HG03378 (cell line): ENCODE measurements at regions not wholly inside any gene's neighbourhood (a gene's known extent, or its start where the extent isn't known, plus 50 kb on each side); places are given as distances from the start of the nearest gene placed in this dataset.

Source experiments
- ATAC-seq: cut with Tn5 transposase; IDR thresholded peaks from one replicate; pipeline ENCODE4 v1.9.1; 2021; ENCODE audit warnings: mild to moderate bottlenecking, moderate library complexity; ENCODE audit not compliant: unreplicated experiment

DNA sequence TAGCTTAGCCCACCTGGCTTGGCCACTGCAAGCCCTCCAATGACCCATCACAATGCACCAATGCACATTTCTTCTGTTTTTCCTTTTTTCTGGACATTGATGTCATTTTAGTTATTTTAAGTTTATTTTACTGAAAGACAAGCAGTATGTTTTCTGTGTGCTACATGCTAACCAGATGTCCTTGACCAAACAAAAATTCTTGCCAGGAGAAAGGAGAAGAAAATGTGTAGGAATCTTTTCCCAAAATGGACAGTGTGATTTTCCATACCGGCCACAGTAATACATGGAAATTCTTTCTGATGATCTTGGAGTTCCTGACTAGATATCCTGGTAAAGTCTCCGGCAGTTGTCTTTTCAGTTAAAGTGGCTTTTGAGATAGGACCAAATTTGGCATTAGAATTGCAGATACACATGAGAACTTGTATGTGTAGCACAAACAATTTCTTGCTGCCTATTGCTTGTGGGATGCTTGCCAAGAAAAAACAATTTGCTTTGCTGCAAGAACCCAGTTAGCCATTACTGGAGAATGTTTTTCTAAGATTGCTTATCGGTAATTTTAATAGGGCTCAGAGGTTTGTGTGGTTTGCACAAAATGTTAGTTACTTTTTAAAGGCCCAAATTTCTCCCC, 696.5 kb upstream of the CITED2 start:
- ATAC-seq = no peak

DNA sequence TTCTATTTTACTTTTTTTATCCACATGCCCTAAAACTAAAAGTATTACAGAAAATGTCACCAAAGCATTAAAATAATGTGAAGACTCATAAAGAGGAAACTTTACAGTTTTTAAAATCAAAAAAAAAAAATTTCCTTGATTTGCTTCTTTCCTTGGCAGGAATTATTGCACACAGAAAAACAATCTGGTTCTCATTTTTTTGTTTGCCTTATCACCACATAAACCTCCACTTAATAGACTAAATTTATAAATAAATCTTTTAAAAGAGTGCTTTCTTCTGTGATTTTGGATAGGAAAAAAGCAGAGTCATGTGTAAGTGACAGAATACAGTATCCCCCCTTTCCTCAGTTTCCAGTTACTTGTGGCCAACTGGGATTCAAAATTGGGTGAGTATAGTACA, 695.1 kb upstream of the CITED2 start:
- ATAC-seq = no peak

DNA sequence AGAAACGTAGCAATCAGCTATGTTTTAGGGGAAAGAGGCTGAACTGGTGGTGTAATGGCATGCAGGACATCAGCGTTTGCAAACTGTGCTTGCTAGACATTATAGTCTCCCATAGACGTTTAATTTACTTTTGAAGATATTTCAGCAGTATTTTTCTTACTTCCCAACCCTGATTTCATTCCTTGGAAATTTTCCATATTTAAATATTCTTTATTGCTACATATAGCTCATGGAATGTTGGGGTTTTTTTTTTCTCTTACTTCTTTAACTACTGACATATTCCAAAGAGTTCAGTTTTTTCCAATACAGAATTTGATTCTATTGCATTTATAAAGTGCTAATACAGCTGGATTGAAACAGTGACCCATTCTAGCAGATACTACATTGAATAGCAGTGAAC, 694.4 kb upstream of the CITED2 start:
- no peak for ATAC-seq

DNA sequence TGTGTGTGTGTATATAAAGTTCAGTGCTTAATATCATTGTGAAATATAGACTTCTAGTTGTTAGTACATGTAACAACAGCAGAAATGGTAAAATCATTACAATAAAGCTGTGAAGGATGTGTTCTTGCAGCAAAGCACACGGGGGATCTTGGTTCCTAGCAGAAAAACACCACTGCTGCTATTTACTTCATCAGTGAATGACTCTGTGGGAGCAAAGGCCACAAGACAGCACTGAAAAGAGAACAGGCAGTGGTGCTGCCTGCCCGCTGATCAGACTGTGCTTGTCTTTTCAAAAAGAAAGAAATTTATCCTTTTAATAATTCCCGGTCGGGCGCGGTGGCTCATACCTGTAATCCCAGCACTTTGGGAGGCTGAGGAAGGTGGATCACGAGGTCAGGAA, 689.9 kb upstream of the CITED2 start:
- no peak for ATAC-seq

DNA sequence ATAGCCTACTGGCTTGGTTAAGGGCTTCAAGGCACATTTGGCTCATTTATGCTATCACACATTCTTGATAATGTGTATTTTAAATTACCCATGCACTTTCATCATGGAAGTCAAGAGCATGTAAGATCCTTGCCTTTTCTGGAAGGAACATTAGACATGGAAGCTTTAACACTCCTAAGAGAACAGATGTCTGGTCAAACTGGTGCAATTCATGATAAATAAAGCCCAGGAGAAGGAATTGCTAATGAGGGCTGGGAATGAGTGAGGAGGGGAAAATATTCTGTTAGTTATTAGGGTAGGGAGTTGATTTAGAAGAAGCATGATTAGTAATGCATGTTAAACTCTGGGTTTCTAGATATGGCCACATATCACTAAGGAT, 688.6 kb upstream of the CITED2 start:
- no peak for ATAC-seq

DNA sequence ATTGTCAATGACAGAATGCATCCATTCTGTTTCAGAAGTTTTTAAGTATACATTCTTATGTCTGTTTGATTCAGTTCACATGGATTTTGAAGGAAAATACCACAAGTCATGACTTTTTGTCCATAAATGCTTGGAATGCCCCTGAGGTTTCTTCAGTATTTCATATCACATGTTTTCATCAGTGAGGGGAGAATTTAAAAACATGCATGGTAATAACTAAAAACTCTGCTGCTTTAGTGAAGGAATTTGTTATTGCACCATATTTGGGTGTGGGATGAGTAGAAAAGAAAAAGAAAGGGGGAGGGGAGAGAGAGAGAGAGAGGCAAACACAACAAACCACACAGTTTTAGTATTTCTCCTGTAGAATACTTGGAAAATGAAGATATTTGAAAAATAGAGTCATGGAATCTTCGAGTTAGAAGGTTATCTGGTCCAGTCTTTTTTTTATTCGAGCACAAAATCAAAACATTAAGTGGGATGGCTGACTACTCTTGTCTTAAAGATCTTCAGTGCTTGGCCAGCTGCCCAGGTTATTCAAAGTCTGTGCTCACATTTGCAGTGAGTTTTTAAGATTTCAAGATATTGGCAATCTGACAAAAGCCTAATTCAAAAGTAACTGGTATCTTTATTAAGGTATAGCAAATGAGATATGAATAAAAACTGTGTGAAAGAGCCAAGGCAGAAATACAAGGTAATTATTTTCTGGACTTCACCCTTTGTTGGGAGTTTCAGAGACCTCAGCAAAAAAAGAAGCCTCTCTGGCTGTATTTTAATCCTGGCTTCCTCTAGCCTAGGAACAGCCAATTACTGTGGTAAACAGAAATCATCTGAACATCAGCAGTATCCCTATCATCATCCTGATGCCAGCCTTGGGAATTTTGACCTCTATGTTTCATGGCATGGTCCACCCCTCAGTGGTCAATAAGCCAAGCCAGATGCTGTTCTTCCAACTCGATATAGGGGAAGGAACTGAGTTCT, 687.9 kb upstream of the CITED2 start:
- no peak for ATAC-seq

DNA sequence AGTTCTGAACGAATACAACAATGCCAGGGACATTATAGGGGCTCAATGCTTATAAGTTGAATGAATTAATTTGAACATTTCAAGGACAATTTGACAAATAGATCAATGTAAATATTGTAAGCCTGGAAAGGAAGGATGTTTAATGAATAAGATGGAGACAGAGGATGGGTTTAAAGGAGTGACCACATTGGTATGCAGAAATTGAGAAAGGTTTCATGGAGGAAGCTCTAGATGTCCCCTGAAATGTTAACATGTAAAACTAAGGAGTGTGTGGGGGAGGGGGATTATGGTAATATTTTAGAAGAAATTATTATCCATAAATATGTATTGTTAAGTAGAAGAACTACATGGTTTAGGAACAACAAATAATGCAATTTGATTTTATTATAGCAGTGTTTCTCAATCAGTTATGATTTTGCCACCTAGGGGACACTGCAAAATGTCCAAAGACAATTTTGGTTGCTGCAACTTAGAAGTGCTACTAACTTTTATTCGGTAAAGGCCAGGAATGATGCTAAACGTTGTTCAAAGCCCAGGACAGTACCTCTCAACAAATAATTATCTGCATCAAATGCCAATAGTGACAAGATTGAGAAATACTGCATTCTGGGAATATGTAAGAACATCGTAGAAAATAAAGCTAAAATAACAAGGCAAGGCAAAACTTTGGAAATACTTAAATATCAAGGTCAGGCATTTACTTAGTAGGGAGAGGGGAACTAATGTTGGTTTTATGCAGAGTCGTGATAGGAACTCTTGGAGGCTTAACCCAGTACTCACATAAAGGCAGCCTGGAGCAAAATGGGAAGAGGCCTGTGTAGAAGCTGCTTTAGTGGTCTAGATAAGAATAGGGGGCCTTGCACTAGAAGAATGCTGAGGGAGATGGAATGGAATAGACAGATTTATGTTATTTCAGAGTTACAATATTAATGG, 686.9 kb upstream of the CITED2 start:
- no peak for ATAC-seq

DNA sequence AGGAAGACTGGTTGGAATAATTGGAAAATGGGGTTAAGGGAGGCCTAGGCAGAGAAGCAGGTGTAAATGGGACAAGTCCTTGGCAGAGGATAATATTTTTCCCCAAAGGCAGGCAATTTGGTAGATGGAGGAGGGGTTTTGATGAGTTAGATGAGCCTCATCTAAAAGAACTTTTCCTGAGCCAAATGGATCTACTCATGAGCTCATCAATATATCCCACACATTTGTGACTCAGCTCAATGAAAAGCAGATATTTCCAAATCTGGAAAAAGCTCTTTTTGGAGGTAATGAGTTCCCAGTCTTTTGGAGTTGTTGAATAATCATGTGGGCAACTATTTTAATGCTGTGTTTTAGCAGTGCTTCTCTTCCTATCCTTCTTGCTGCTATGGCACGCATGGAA, 685.5 kb upstream of the CITED2 start:
- no peak for ATAC-seq

DNA sequence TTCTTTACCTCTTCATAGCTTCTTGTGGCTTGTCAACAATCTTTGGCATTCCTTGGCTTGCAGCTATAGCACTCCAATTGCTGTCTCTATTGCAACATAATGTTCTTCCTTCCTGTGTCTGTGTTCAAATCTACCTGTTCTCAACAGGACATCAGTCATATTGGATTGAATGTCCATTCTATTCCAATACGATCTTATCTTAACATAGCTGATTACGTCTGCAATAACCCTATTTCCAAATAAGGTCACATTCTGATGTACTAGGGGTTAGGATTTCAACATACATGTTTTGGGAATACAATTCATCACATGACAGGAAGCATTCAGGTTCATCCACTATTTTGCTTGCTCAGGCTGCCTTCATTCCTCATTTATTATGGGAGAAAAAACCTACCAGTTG, 684.4 kb upstream of the CITED2 start:
- no peak for ATAC-seq

DNA sequence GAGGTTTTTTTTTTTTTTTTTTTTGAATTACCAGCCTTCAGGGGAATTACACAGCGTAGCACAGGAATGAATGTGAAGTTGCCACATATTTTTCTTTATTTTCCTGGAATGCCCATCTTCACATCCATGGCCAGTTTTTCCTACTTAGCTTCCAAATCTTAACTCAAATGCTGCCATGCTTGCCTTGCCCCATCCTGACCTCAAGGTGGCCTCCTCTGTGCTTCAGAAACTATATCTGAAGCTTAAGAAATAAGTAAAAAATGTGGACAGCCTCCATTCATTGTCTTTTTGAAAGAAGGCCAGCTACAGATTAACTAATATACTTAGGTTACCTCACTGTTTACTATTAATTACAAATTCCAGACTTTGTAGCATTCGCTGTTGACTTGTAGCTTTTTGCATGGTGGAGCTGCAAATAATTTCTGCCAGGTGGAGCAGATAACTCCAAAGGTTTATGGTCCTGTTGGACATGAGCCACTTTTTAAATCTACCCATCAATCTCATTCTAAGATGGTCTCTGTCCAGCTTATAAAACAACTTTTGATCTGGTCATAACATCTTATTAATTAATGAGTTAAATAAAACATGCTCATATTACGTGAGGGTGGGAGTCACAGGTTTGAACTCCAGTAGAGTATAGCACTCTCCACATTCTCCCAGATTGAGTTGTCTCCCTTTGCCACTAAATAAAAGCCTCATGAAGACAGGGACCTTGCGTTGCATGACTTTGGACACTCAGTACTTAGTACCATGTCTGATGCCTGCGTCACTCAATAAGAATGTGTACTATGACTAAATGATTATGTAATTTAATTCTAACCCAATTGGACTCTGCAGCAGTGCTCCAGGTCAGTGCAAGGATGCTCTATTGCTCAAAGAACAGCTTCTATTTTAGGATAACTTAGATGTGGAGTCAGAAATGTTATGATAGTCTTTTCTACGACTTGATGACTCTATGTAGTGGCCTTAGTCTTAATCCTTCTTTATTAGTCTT, 678.6 kb upstream of the CITED2 start:
- ATAC-seq = no peak

DNA sequence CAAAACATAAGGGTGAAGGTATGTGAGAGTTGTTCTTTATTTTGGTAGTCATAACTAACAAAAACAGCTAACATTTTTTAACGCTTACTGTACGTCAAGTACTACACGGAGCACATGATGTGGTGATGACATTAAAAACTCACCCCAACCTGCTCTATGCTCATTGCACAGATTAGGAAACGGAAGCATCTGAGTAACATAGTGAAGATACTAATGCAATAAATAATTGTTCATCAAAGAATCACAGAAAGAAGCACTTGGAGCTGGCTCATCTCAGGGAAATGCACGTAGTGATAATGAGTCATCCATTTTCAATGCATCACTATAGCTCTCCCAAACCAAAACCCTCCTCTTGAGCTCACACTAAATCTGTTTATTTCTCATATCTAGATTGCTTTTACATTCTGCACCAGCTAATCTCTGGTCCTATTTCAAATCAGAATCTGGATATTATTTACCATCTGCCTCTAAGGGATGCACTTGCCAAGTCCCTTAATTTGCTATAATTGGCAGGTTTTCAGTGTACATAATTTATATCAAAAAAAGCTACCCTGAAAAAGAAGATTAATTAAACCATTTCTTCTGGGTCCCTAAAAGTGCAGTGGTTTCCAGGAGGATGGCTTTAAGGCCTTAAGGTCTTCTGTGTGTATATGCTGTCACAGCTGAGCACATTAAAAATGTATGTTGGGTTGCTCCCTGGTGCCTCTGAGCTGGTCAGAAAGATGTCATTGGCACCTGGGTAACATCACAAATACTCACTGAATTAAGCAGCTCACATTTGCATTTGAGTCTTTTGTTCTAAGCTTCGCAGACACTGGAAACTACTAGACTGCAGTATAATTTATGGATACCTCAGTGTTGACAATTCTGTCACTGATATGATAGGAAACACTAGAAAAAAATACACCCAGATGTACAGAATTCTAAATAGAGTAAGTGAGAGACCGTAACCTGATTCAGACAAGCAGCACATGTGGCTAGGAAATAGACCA, 677.4 kb upstream of the CITED2 start:
- ATAC-seq = no peak

DNA sequence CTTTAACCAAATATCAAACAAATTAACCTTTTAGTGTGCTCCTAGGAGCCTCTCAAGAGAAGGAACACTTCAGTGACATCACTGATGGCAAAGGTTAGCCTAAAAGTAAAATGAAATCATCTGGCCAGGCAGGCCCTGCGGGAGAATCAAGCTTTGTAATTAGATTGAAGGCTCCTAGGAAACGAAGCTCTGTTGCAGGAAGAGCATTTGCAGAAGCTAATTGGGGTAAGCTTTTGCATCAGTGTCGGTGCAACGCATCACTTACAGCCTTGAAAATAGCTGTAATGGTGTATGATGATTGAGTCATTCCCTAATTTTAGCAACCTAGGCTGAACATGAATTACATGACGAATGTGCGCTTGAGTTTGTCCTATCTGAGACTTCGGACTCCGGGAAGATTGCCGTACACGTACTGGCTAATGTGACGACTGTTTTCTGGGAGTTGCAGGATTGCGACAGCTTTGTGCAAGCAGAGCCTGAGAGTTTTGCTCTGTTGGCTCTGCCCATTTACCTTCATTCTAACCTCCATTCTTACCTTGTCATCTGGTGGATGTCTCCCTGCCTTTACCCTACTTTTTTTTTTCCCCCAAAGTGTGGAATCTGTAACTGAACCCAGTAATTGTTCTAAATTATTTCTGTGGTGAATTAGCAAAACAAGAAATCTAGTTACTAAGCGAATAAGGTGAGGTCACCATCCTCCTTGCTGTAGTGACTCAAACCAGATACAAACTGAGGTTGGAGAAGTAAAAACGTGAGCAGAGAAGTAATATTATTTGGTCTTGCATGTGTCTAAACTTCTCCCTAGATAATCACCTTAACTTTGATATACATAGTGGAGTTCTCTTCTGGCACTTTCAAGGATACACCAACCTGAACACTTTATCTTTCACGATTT, 675.9 kb upstream of the CITED2 start:
- no peak for ATAC-seq

DNA sequence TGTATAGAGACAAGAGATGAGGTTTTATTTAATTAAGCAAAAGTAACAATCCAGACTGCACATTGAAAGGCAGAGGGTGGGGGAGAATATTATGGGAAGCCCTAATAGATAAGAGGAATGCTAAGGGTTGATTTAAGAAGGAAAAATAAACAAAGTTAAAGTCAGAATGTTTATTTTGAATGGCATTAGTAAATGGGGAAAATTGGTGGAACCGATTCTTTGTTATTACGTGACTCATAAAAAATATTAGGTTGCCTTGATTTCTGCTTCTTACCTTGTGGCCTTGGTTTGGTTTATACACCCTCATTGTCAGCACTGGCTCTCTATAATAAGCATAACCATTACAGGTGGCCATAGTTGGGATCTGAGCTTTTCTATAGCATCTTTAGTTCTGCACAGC, 674.8 kb upstream of the CITED2 start:
- ATAC-seq = no peak

DNA sequence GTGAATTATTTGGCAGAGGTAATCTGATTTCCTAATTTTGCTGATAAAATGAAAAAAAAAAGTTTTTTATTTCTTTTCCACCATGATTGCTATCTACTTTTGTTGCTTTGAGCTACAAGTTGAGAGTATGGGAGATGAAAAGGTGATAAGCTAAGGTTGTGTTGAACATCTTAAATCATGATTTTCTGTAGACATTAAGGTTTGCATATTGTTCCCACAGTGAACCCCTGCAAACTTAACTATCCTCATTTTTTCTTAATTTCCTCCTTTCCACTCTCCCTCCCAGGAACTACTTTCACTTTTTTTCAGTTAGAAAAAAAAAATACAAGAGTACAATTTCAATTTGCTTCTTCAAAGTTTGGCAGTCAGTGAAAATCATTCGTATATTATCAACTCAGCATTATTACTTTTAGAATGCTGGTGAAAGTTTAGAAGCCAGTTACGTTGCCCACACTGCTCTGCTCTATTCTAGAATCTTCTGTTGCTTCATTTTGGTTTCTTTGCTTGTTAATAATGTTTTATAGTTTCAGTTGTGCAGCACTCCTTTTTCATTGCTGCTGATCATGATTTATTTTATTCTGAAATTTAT, 673.8 kb upstream of the CITED2 start:
- ATAC-seq = no peak

DNA sequence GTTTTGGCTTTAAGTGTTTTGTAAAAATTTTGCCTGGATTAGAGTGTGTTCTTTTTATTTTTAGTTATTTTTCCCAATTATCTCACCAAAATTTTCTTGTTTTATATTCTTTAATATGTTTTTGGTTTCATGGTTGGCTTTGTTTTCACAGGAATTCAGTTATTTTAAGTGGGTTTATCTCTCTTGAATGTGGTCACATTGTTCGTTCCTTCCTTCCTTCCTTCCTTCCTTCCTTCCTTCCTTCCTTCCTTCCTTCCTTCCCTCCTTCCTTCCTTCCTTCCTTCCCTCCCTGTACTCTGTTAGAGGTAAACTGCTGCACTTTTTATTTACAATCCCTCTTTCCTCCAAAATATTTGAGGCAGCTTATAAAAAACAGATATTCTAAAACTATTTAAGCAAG, 672.9 kb upstream of the CITED2 start:
- ATAC-seq = no peak

DNA sequence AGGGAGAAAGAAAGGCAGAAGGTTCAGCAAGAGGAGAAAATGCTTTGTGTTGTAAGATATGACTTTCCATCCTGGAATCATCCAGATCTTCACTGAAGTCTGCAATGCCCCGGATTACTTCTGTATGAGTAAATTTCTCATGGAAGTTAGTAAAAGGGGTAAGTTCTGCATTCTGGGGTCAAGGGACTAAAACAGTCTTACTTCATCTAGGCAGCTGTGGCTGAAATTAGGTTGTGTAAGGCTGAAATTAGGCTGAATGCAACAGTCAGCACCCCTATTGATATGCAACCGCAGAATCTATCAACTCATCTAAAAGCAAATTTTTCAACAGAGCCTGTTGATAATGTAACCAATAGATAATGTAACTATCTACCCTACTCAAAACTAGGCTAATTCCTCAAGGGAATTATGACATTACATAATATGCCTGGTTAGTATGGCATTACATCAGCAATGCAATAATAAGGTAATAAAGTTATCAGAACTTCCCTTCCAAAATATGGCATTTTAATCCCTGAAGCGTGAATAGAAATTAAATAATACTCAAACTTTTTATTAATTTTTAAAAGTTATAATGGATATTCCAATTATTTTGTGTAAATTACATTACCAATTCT, 671.7 kb upstream of the CITED2 start:
- no peak for ATAC-seq

DNA sequence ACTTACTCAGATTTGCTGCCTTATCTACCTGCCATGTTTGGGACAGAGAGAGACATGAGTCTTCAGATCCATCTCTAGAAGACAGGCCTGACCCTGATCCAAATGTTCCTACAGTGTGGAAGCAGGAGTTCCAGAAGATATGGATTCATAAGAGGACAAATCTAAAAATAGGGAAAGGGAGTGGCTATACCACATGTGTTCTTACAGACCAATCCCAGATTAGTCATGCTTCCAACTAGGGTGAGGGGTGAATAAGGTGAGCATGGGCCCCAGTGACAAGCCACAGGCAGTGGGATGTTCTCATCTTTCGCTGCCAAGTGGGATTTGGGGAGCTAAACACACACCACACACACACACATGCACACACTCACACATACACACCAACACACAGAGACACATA, 670.7 kb upstream of the CITED2 start:
- no peak for ATAC-seq
